Endothelial cell of umbilical vein (primary cell): ENCODE measurements at regions not wholly inside any gene's neighbourhood (a gene's known extent, or its start where the extent isn't known, plus 50 kb on each side); places are given as distances from the start of the nearest gene placed in this dataset.

Source experiments
- BruUV-seq: library from RNA; stranded (reverse); fragments of 400-500 nt; replicated peaks from 2 replicates; lab custom pipeline; 2021; lab: Mats Ljungman, UMichigan
- CTCF ChIA-PET: fragments of 300-600, 350-600 bp; sonication (Branson Sonifier 250); formaldehyde crosslinking; loops from one replicate; lab custom pipeline; 2021; ENCODE audit warnings: antibody characterized with exemption, inconsistent platforms; lab: Charles Lee
- POLR2A ChIA-PET: fragments of 300-600, 350-600 bp; sonication (Branson Sonifier 250); formaldehyde crosslinking; loops from one replicate; lab custom pipeline; 2021; ENCODE audit warnings: antibody characterized with exemption, inconsistent platforms; lab: Charles Lee
- DNase-seq: peaks from one replicate; pipeline ENCODE4 v3.0.0-alpha.2; 2011; ENCODE audit warnings: low read depth, low spot score
- FAIRE-seq: peaks from 2 replicates; lab custom pipeline; 2011; peaks lifted over from hg19 to GRCh38; lab: Jason Lieb, UNC
- H2AFZ ChIP-seq: 2 replicates; pipeline ENCODE4 v1.6.0; 2012; ENCODE audit warnings: low read depth, low read length, control low read depth, inconsistent platforms
- H3K27ac ChIP-seq: 2 replicates; pipeline ENCODE4 v1.5.1; 2011; ENCODE audit warnings: low read depth, mild to moderate bottlenecking, control low read depth, low read length, moderate library complexity; ENCODE audit not compliant: insufficient read depth
- H3K27me3 ChIP-seq, 2 experiments: 2 replicates each; pipeline versions ENCODE4 v1.6.0 to v1.6.1; 2011; ENCODE audit warnings: low read length in 2 of 2, mixed read lengths in 1 of 2; ENCODE audit not compliant: control insufficient read depth in 2 of 2, insufficient read depth in 2 of 2
- H3K36me3 ChIP-seq, 2 experiments: 2 replicates in 1 of 2; 3 replicates in 1 of 2; pipeline ENCODE4 v1.5.1; 2011; ENCODE audit warnings: low read length in 2 of 2, mild to moderate bottlenecking in 1 of 2, moderate library complexity in 1 of 2; ENCODE audit not compliant: control insufficient read depth in 2 of 2, insufficient read depth in 2 of 2; ENCODE audit errors: extremely low read depth in 1 of 2
- H3K4me1 ChIP-seq: 3 replicates; pipeline ENCODE4 v1.5.1; 2011; ENCODE audit warnings: mild to moderate bottlenecking, low read length; ENCODE audit not compliant: control insufficient read depth, insufficient read depth; ENCODE audit errors: extremely low read depth
- H3K4me2 ChIP-seq: 2 replicates; pipeline ENCODE4 v1.6.1; 2011; ENCODE audit warnings: low read length, control low read depth, mixed read lengths; ENCODE audit not compliant: insufficient read depth
- H3K4me3 ChIP-seq, 3 experiments: fragments of 200-600 bp in 1 of 3; sonication (generic), shearing (Covaris generic) in 1 of 3; replicated peaks in 1 of 3; 2 replicates each; pipeline ENCODE4 v1.5.1; 2011 to 2016; ENCODE audit warnings: control low read depth in 3 of 3, low read length in 3 of 3, mild to moderate bottlenecking in 2 of 3, inconsistent platforms in 1 of 3, low read depth in 1 of 3, moderate library complexity in 1 of 3; ENCODE audit not compliant: insufficient read depth in 1 of 3
- H3K79me2 ChIP-seq: 2 replicates; pipeline ENCODE4 v1.6.0; 2012; ENCODE audit warnings: low read length, inconsistent platforms; ENCODE audit not compliant: control insufficient read depth, insufficient read depth
- H3K9ac ChIP-seq: replicated peaks from 2 replicates; pipeline ENCODE3; 2011; ENCODE audit warnings: low read length, control low read depth; ENCODE audit not compliant: insufficient read depth; ENCODE audit errors: extremely low read depth
- H3K9me1 ChIP-seq: replicated peaks from 3 replicates; pipeline ENCODE4 v1.6.0; 2011; ENCODE audit warnings: mild to moderate bottlenecking, low read length; ENCODE audit not compliant: control insufficient read depth, insufficient read depth; ENCODE audit errors: extremely low read depth
- H3K9me3 ChIP-seq: replicated peaks from 2 replicates; pipeline ENCODE4 v1.5.1; 2012; ENCODE audit warnings: low read length, inconsistent platforms; ENCODE audit not compliant: control insufficient read depth, insufficient read depth
- H4K20me1 ChIP-seq: replicated peaks from 2 replicates; pipeline ENCODE3; 2011; ENCODE audit warnings: mild to moderate bottlenecking, low read length; ENCODE audit not compliant: control insufficient read depth, insufficient read depth; ENCODE audit errors: extremely low read depth
- EZH2 ChIP-seq: IDR thresholded peaks from 2 replicates; pipeline ENCODE4 v1.6.1; 2012; ENCODE audit warnings: borderline replicate concordance, low read depth, mild to moderate bottlenecking, moderate library complexity, low read length, inconsistent platforms; ENCODE audit not compliant: severe bottlenecking
- FOS ChIP-seq: IDR thresholded peaks from 2 replicates; pipeline ENCODE4 v1.6.1; 2011; ENCODE audit warnings: mild to moderate bottlenecking, low read length, moderate library complexity, borderline replicate concordance; ENCODE audit not compliant: insufficient read depth
- GATA2 ChIP-seq: IDR thresholded peaks from 2 replicates; pipeline ENCODE4 v1.7.0; 2011; ENCODE audit warnings: low read depth, mild to moderate bottlenecking, moderate library complexity, mixed read lengths, low read length; ENCODE audit not compliant: insufficient read length, insufficient read depth
- JUN ChIP-seq: IDR thresholded peaks from 2 replicates; pipeline ENCODE4 v1.6.1; 2011; ENCODE audit warnings: borderline replicate concordance, low read depth; ENCODE audit not compliant: insufficient read length, insufficient read depth
- MAX ChIP-seq: IDR thresholded peaks from 2 replicates; pipeline ENCODE4 v1.6.1; 2011; ENCODE audit not compliant: insufficient read depth, insufficient read length
- MYC ChIP-seq: IDR thresholded peaks from one replicate; pipeline ENCODE4 v1.6.1; 2011; ENCODE audit warnings: mild to moderate bottlenecking, low read depth, low read length
- POLR2A ChIP-seq: IDR thresholded peaks from 2 replicates; pipeline ENCODE4 v1.6.1; 2012; ENCODE audit warnings: low read depth, mild to moderate bottlenecking, control low read depth, low read length
- POLR2AphosphoS5 ChIP-seq: IDR thresholded peaks from 2 replicates; pipeline ENCODE4 v1.6.1; 2012; ENCODE audit warnings: low read depth, mild to moderate bottlenecking, control low read depth, low read length, moderate library complexity; ENCODE audit not compliant: insufficient read depth
- dilution Hi-C: fragments of 300-500 bp; cut with MboI; formaldehyde crosslinking; loops from one replicate; pipeline ENCODE4 v1.15.0; 2019; ENCODE audit warnings: low sequenced_read_pairs; ENCODE audit not compliant: extremely low pct_ligation_motif_present
- intact Hi-C: fragments of 100-400 bp; cut with micrococcal nuclease; formaldehyde crosslinking; loops from one replicate; pipeline ENCODE4 v1.10.0; 2022
- TF ChIP-seq, protein P1 (sequence below), 2 donors: IDR thresholded peaks; 1 replicate in 1 of 2; 2 replicates in 1 of 2; pipeline ENCODE4 v1.5.1; 2011; ENCODE audit warnings: low read length in 2 of 2, mild to moderate bottlenecking in 2 of 2, moderate library complexity in 2 of 2, control low read depth in 1 of 2, inconsistent platforms in 1 of 2, low read depth in 1 of 2; ENCODE audit not compliant: insufficient read depth in 1 of 2; ENCODE audit errors: extremely low read depth in 1 of 2

- H3K79me2 ChIP-seq: no peaks in the 10 kb centered on the region
- no peak overlapping the region for H3K27ac ChIP-seq
- ChIA-PET CTCF (no interaction called here), POLR2A (no interaction called here)
- no peak overlapping the region for H2AFZ ChIP-seq
- H3K4me2 ChIP-seq: no peak overlapping the region
- H3K4me1 ChIP-seq: no peaks in the 10 kb centered on the region
- DNase-seq: no peak
- dilution Hi-C loops: no loop called here
- no peaks in the 10 kb centered on the region for H3K36me3 ChIP-seq
- no peak for FAIRE-seq
- no TSS peak for BruUV-seq
- no peak overlapping the region for H3K4me3 ChIP-seq
- H3K9me1 ChIP-seq: no peaks in the 10 kb centered on the region
- no peaks in the 10 kb centered on the region for H4K20me1 ChIP-seq
- H3K27me3 ChIP-seq: peaks cover 0 to 3% of the 10 kb centered on the region in 2 experiments
- intact Hi-C loops: no loop called here
- H3K9me3 ChIP-seq: no peaks in the 10 kb centered on the region
- TF ChIP-seq POLR2AphosphoS5: no peak
- TF ChIP-seq POLR2A: no peak
- TF ChIP-seq EZH2: no peak
- TF ChIP-seq, protein P1, sequence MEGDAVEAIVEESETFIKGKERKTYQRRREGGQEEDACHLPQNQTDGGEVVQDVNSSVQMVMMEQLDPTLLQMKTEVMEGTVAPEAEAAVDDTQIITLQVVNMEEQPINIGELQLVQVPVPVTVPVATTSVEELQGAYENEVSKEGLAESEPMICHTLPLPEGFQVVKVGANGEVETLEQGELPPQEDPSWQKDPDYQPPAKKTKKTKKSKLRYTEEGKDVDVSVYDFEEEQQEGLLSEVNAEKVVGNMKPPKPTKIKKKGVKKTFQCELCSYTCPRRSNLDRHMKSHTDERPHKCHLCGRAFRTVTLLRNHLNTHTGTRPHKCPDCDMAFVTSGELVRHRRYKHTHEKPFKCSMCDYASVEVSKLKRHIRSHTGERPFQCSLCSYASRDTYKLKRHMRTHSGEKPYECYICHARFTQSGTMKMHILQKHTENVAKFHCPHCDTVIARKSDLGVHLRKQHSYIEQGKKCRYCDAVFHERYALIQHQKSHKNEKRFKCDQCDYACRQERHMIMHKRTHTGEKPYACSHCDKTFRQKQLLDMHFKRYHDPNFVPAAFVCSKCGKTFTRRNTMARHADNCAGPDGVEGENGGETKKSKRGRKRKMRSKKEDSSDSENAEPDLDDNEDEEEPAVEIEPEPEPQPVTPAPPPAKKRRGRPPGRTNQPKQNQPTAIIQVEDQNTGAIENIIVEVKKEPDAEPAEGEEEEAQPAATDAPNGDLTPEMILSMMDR (IDR thresholded peaks at IDR 0.05; ENCODE audit: extremely low read depth in 1 of 2, insufficient read depth in 1 of 2, low read depth in 1 of 2, low read length in 2 of 2): no peak
- TF ChIP-seq GATA2: no peak
- no peak for TF ChIP-seq FOS
- TF ChIP-seq JUN: no peak
- no peak for TF ChIP-seq MYC
- TF ChIP-seq MAX: no peak
- no peak overlapping the region for H3K9ac ChIP-seq
These were observed 526.0 kb downstream of the EPM2A start for GRCh38 chr6:145209272-145209671.
